ENCODE measurements at regions not wholly inside any gene's neighbourhood (a gene's known extent, or its start where the extent isn't known, plus 50 kb on each side); places are given as distances from the start of the nearest gene placed in this dataset.

GRCh38 chr12:126224032-126224431, 1158.8 kb downstream of the AACS start:
- TF ChIP-seq CTCF (IDR thresholded peaks at IDR 0.05; ENCODE audit: insufficient read depth, low read length, poor library complexity, severe bottlenecking), result no peak
- no peak for TF ChIP-seq EZH2phosphoT487 (conservative IDR thresholded peaks at IDR 0.05; ENCODE audit: low read length)
